ENCODE measurements at regions not wholly inside any gene's neighbourhood (a gene's known extent, or its start where the extent isn't known, plus 50 kb on each side); places are given as distances from the start of the nearest gene placed in this dataset.

- no peaks in the 10 kb centered on the region for H3K9me3 ChIP-seq (replicated peaks; ENCODE audit: control insufficient read depth, insufficient read depth, low read length)
- no peak overlapping the region for H3K9ac ChIP-seq (replicated peaks; ENCODE audit: extremely low read depth, insufficient read depth, low read length)
- DNase-seq (ENCODE audit: low read depth, low spot score) (no peak), FAIRE-seq (no peak)
- no peak overlapping the region for H3K4me2 ChIP-seq (ENCODE audit: insufficient read depth, low read length)
- no peaks in the 10 kb centered on the region for H3K9me1 ChIP-seq (replicated peaks; ENCODE audit: control insufficient read depth, extremely low read depth, insufficient read depth, low read length)
- BruUV-seq (replicated peaks): no TSS peak
- dilution Hi-C loops (cut with MboI; ENCODE audit: extremely low pct_ligation_motif_present, low sequenced_read_pairs) (no loop called here), intact Hi-C loops (cut with micrococcal nuclease) (no loop called here)
- CTCF ChIA-PET: no interaction called here
- H3K27me3 ChIP-seq (ENCODE audit: control insufficient read depth in 2 of 2, insufficient read depth in 2 of 2, low read length in 2 of 2): no peaks in the 10 kb centered on the region
- H3K4me3 ChIP-seq (replicated peaks in 1 of 3; ENCODE audit: insufficient read depth in 1 of 3, low read depth in 1 of 3, low read length in 3 of 3): no peak overlapping the region
- POLR2A ChIA-PET: no interaction called here
- TF ChIP-seq FOS (IDR thresholded peaks at IDR 0.05; ENCODE audit: borderline replicate concordance, insufficient read depth, low read length) (no peak), POLR2A (IDR thresholded peaks at IDR 0.05; ENCODE audit: low read depth, low read length) (no peak), GATA2 (IDR thresholded peaks at IDR 0.05; ENCODE audit: insufficient read depth, insufficient read length, low read depth, low read length) (no peak), JUN (IDR thresholded peaks at IDR 0.05; ENCODE audit: borderline replicate concordance, insufficient read depth, insufficient read length, low read depth) (no peak), POLR2AphosphoS5 (IDR thresholded peaks at IDR 0.05; ENCODE audit: insufficient read depth, low read depth, low read length) (no peak), EZH2 (IDR thresholded peaks at IDR 0.05; ENCODE audit: borderline replicate concordance, low read depth, low read length, severe bottlenecking) (no peak), MAX (IDR thresholded peaks at IDR 0.05; ENCODE audit: insufficient read depth, insufficient read length) (no peak), MYC (IDR thresholded peaks at IDR 0.05; ENCODE audit: low read depth, low read length) (no peak), CTCF (IDR thresholded peaks at IDR 0.05; ENCODE audit: extremely low read depth in 1 of 2, insufficient read depth in 1 of 2, low read depth in 1 of 2, low read length in 2 of 2) (no peak)
- no peak overlapping the region for H2AFZ ChIP-seq (ENCODE audit: low read depth, low read length)
- no peaks in the 10 kb centered on the region for H3K36me3 ChIP-seq (ENCODE audit: control insufficient read depth in 2 of 2, extremely low read depth in 1 of 2, insufficient read depth in 2 of 2, low read length in 2 of 2)
- no peaks in the 10 kb centered on the region for H4K20me1 ChIP-seq (replicated peaks; ENCODE audit: control insufficient read depth, extremely low read depth, insufficient read depth, low read length)
- H3K27ac ChIP-seq (ENCODE audit: insufficient read depth, low read depth, low read length): no peak overlapping the region
- H3K79me2 ChIP-seq (ENCODE audit: control insufficient read depth, insufficient read depth, low read length): no peaks in the 10 kb centered on the region
- no peaks in the 10 kb centered on the region for H3K4me1 ChIP-seq (ENCODE audit: control insufficient read depth, extremely low read depth, insufficient read depth, low read length)
Observed at GRCh38 chr1:164296172-164296571, 262.8 kb upstream of the PBX1 start.
